ENCODE measurements at regions not wholly inside any gene's neighbourhood (a gene's known extent, or its start where the extent isn't known, plus 50 kb on each side); places are given as distances from the start of the nearest gene placed in this dataset.

DNA sequence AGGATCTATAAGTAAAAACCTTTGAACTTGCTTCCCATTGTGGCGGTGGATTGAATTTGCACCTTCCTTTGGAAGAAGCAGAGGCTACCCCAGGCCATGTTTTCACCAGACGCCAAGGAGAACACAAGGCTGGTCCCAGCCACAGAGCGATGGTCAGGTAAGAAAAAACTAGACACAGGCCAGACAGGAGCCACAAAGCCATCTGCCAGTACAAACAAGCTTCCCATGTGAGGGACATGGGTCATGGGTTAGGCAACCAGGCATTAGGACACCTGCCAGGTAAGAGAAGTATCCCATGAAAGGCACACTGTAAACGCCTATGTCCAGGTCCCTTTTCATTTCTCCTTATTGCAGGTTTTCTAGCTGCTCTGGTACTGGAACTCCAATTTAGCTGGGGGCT, 190.2 kb downstream of the KLF13 start:
- Histone ChIP-seq H3K27ac (ENCODE audit: extremely low read depth, low read depth, low read length) (no peak overlapping the region), H3K9me3 (ENCODE audit: control insufficient read depth, insufficient read depth, low read depth, low read length) (no peaks in the 10 kb centered on the region), H3K4me3 (ENCODE audit: low read depth, low read length) (no peak overlapping the region), H3K36me3 (ENCODE audit: control insufficient read depth in 2 of 2, insufficient read depth in 1 of 2, low read length in 2 of 2) (no peaks in the 10 kb centered on the region), H3K4me1 (ENCODE audit: control insufficient read depth, insufficient read depth, low read length) (no peaks in the 10 kb centered on the region)
- POLR2A ChIA-PET, result no interaction called here
- CTCF ChIA-PET, result no interaction called here
- TF ChIP-seq, protein P1, sequence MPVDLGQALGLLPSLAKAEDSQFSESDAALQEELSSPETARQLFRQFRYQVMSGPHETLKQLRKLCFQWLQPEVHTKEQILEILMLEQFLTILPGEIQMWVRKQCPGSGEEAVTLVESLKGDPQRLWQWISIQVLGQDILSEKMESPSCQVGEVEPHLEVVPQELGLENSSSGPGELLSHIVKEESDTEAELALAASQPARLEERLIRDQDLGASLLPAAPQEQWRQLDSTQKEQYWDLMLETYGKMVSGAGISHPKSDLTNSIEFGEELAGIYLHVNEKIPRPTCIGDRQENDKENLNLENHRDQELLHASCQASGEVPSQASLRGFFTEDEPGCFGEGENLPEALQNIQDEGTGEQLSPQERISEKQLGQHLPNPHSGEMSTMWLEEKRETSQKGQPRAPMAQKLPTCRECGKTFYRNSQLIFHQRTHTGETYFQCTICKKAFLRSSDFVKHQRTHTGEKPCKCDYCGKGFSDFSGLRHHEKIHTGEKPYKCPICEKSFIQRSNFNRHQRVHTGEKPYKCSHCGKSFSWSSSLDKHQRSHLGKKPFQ (tag by site-specific recombination; IDR thresholded peaks at IDR 0.05), result no peak

DNA sequence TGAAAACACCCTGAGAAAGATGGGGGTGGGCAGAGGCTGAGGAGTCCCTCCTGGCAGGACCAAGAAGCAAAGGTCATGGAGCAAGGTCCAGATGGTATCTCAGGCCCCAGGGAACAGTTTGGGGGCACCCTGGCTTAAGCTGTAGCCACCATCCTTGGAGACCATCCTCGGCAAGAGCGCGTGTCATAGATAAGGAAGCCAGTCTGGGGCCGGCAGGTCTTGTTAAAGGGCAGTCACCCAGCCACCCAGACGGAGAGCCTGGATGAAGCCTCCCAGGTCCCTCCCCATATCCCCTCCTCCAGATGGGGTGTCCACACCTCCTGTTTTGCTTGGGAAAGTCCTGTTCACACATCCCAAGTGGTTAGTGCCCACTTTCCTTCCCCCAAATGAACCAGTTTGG, 191.1 kb downstream of the KLF13 start:
- Histone ChIP-seq H3K36me3 (ENCODE audit: control insufficient read depth in 2 of 2, insufficient read depth in 1 of 2, low read length in 2 of 2) (no peaks in the 10 kb centered on the region), H3K4me3 (ENCODE audit: low read depth, low read length) (no peak overlapping the region), H3K9me3 (ENCODE audit: control insufficient read depth, insufficient read depth, low read depth, low read length) (no peaks in the 10 kb centered on the region), H3K27ac (ENCODE audit: extremely low read depth, low read depth, low read length) (no peak overlapping the region), H3K4me1 (ENCODE audit: control insufficient read depth, insufficient read depth, low read length) (no peaks in the 10 kb centered on the region)
- TF ChIP-seq, protein P2, sequence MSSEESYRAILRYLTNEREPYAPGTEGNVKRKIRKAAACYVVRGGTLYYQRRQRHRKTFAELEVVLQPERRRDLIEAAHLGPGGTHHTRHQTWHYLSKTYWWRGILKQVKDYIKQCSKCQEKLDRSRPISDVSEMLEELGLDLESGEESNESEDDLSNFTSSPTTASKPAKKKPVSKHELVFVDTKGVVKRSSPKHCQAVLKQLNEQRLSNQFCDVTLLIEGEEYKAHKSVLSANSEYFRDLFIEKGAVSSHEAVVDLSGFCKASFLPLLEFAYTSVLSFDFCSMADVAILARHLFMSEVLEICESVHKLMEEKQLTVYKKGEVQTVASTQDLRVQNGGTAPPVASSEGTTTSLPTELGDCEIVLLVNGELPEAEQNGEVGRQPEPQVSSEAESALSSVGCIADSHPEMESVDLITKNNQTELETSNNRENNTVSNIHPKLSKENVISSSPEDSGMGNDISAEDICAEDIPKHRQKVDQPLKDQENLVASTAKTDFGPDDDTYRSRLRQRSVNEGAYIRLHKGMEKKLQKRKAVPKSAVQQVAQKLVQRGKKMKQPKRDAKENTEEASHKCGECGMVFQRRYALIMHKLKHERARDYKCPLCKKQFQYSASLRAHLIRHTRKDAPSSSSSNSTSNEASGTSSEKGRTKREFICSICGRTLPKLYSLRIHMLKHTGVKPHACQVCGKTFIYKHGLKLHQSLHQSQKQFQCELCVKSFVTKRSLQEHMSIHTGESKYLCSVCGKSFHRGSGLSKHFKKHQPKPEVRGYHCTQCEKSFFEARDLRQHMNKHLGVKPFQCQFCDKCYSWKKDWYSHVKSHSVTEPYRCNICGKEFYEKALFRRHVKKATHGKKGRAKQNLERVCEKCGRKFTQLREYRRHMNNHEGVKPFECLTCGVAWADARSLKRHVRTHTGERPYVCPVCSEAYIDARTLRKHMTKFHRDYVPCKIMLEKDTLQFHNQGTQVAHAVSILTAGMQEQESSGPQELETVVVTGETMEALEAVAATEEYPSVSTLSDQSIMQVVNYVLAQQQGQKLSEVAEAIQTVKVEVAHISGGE (tag by site-specific recombination; conservative IDR thresholded peaks at IDR 0.05; ENCODE audit: low read depth), result no peak
- no peak for TF ChIP-seq ZNF19 (tag by site-specific recombination; IDR thresholded peaks at IDR 0.05; ENCODE audit: low read depth)
- no peak for TF ChIP-seq ZXDB (tag by site-specific recombination; IDR thresholded peaks at IDR 0.05)
- ChIA-PET CTCF (no interaction called here), POLR2A (no interaction called here)

DNA sequence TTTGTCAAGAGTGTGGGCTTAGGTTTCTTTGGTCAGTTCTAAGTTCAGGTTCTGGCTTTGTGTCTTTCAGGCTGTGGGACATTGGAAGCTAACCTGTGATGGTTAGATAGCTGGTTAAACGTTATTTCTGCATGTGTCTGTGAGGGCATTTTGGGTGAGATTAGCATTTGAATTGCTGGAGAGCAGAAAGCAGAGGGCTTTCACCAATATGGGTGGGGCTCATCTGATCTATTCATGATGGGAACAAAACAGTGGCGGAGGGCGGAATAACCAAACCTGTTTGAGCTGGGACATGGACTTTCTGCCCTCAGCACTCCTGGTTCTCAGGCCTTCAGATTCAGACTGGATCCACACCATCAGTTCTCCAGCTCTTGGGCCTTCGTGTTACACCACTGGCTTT, 195.4 kb downstream of the KLF13 start:
- ChIA-PET CTCF (interaction anchor here (0.6 kb wide), 2 partner anchors 17 to 209 kb away, joined by 3 to 5 read pairs; no protein-coding TSS in a partner anchor), POLR2A (no interaction called here)
- no peaks in the 10 kb centered on the region for H3K9me3 ChIP-seq (ENCODE audit: control insufficient read depth, insufficient read depth, low read depth, low read length)
- TF ChIP-seq RBAK (tag by site-specific recombination; IDR thresholded peaks at IDR 0.05), result no peak
- TF ChIP-seq ZFP37 (tag by site-specific recombination; IDR thresholded peaks at IDR 0.05), result no peak
- no peak for TF ChIP-seq OVOL3 (tag by site-specific recombination; IDR thresholded peaks at IDR 0.05)
- TF ChIP-seq ZNF184 (tag by site-specific recombination; IDR thresholded peaks at IDR 0.05), result no peak
- TF ChIP-seq ZNF221 (tag by site-specific recombination; IDR thresholded peaks at IDR 0.05; ENCODE audit: borderline replicate concordance), result no peak
- no peak for TF ChIP-seq ZNF561 (tag by site-specific recombination; IDR thresholded peaks at IDR 0.05; ENCODE audit: borderline replicate concordance)
- TF ChIP-seq ZNF626 (tag by site-specific recombination; IDR thresholded peaks at IDR 0.05), result no peak
- TF ChIP-seq KLF16 (tag by site-specific recombination; IDR thresholded peaks at IDR 0.05), result no peak
- TF ChIP-seq ZNF529 (tag by site-specific recombination; IDR thresholded peaks at IDR 0.05; ENCODE audit: insufficient replicate concordance), result no peak
- TF ChIP-seq ZNF324 (tag by site-specific recombination; IDR thresholded peaks at IDR 0.05), result no peak
- TF ChIP-seq, protein P3, sequence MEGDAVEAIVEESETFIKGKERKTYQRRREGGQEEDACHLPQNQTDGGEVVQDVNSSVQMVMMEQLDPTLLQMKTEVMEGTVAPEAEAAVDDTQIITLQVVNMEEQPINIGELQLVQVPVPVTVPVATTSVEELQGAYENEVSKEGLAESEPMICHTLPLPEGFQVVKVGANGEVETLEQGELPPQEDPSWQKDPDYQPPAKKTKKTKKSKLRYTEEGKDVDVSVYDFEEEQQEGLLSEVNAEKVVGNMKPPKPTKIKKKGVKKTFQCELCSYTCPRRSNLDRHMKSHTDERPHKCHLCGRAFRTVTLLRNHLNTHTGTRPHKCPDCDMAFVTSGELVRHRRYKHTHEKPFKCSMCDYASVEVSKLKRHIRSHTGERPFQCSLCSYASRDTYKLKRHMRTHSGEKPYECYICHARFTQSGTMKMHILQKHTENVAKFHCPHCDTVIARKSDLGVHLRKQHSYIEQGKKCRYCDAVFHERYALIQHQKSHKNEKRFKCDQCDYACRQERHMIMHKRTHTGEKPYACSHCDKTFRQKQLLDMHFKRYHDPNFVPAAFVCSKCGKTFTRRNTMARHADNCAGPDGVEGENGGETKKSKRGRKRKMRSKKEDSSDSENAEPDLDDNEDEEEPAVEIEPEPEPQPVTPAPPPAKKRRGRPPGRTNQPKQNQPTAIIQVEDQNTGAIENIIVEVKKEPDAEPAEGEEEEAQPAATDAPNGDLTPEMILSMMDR (tag by site-specific recombination; IDR thresholded peaks at IDR 0.05), result no peak
- TF ChIP-seq ZNF341 (tag by site-specific recombination; IDR thresholded peaks at IDR 0.05; ENCODE audit: low read depth), result no peak
- no peaks in the 10 kb centered on the region for H3K4me1 ChIP-seq (ENCODE audit: control insufficient read depth, insufficient read depth, low read length)
- no peaks in the 10 kb centered on the region for H3K36me3 ChIP-seq (ENCODE audit: control insufficient read depth in 2 of 2, insufficient read depth in 1 of 2, low read length in 2 of 2)
- H3K27ac ChIP-seq (ENCODE audit: extremely low read depth, low read depth, low read length), result no peak overlapping the region
- no peak overlapping the region for H3K4me3 ChIP-seq (ENCODE audit: low read depth, low read length)

Data from HEK293 (cell line).